H1 (cell line): ENCODE measurements at regions not wholly inside any gene's neighbourhood (a gene's known extent, or its start where the extent isn't known, plus 50 kb on each side); places are given as distances from the start of the nearest gene placed in this dataset.
A peak's percentile ranks its signal among the peaks of the same experiment; 100 is the strongest.

Experiments used
- CTCF ChIA-PET: fragments of 300-600 bp; sonication (Branson Sonifier 250); formaldehyde crosslinking; loops from one replicate; lab custom pipeline; 2021; ENCODE audit not compliant: partially characterized antibody; lab: Charles Lee
- POLR2A ChIA-PET: fragments of 300-600 bp; sonication (Branson Sonifier 250); formaldehyde crosslinking; loops from one replicate; lab custom pipeline; 2021; ENCODE audit warnings: inconsistent platforms; ENCODE audit not compliant: partially characterized antibody; lab: Charles Lee
- DNase-seq, 2 experiments: peaks; one replicate each; pipeline versions ENCODE4 v3.0.0 to v3.0.0-alpha.2; 2010 to 2022; ENCODE audit warnings: low spot score in 2 of 2, low read depth in 1 of 2, mixed read lengths in 1 of 2
- FAIRE-seq: peaks from 2 replicates; lab custom pipeline; 2011; peaks lifted over from hg19 to GRCh38; lab: Jason Lieb, UNC
- H2AFZ ChIP-seq: 2 replicates; pipeline ENCODE4 v1.8.1; 2012; ENCODE audit warnings: low read length, inconsistent platforms
- H2AK5ac ChIP-seq: 2 replicates; pipeline ENCODE4 v1.6.1; 2013; ENCODE audit warnings: low read depth, low read length
- H2BK120ac ChIP-seq: replicated peaks from 2 replicates; pipeline ENCODE3; 2013; ENCODE audit warnings: low read depth, low read length, inconsistent platforms
- H2BK12ac ChIP-seq: 2 replicates; pipeline ENCODE4 v1.6.1; 2013; ENCODE audit warnings: low read depth, low read length
- H2BK15ac ChIP-seq: 2 replicates; pipeline ENCODE4 v1.6.1; 2013; ENCODE audit warnings: low read length
- H2BK20ac ChIP-seq: 2 replicates; pipeline ENCODE4 v1.6.1; 2013; ENCODE audit warnings: low read length
- H2BK5ac ChIP-seq: 2 replicates; pipeline ENCODE4 v1.6.1; 2013; ENCODE audit warnings: low read depth, low read length
- H3K14ac ChIP-seq: 2 replicates; pipeline ENCODE4 v1.6.1; 2013; ENCODE audit warnings: inconsistent platforms; ENCODE audit not compliant: insufficient read length
- H3K18ac ChIP-seq: 2 replicates; pipeline ENCODE4 v1.6.1; 2013; ENCODE audit warnings: low read length; ENCODE audit errors: extremely low read depth
- H3K23ac ChIP-seq: 2 replicates; pipeline ENCODE4 v1.6.1; 2013; ENCODE audit warnings: inconsistent platforms; ENCODE audit not compliant: insufficient read length
- H3K23me2 ChIP-seq: 2 replicates; pipeline ENCODE4 v1.6.1; 2013; ENCODE audit warnings: low read depth, low read length
- H3K27ac ChIP-seq: 2 replicates; pipeline ENCODE4 v1.6.1; 2011; ENCODE audit warnings: low read depth, low read length, inconsistent platforms
- H3K27me3 ChIP-seq, 4 experiments: replicated peaks in 1 of 4; 1 replicate in 1 of 4; 2 replicates in 3 of 4; pipeline versions ENCODE4 v1.6.1 to v1.8.1; 2011 to 2013; ENCODE audit warnings: low read length in 3 of 4, mild to moderate bottlenecking in 3 of 4, inconsistent platforms in 2 of 4, mixed read lengths in 2 of 4, moderate library complexity in 1 of 4; ENCODE audit not compliant: control insufficient read depth in 3 of 4, insufficient read depth in 3 of 4; ENCODE audit errors: extremely low read depth in 1 of 4
- H3K36me3 ChIP-seq, 4 experiments: 2 replicates each; pipeline versions ENCODE4 v1.6.1 to v1.8.1; 2011 to 2013; ENCODE audit warnings: mild to moderate bottlenecking in 4 of 4, low read length in 3 of 4, moderate library complexity in 2 of 4, control low read depth in 1 of 4, inconsistent platforms in 1 of 4; ENCODE audit not compliant: insufficient read depth in 4 of 4, control insufficient read depth in 2 of 4
- H3K4ac ChIP-seq: replicated peaks from 2 replicates; pipeline ENCODE3; 2013; ENCODE audit warnings: low read length, low read depth, mixed read lengths, inconsistent platforms; ENCODE audit not compliant: insufficient read length
- H3K4me1 ChIP-seq, 4 experiments: replicated peaks in 1 of 4; 1 replicate in 1 of 4; 2 replicates in 3 of 4; pipeline versions ENCODE4 v1.6.1 to v1.8.1; 2011 to 2013; ENCODE audit warnings: low read length in 3 of 4, inconsistent platforms in 2 of 4, mixed read lengths in 1 of 4; ENCODE audit not compliant: insufficient read depth in 4 of 4, control insufficient read depth in 3 of 4
- H3K4me2 ChIP-seq, 2 experiments: 2 replicates each; pipeline versions ENCODE4 v1.6.1 to v1.8.1; 2011 to 2013; ENCODE audit warnings: low read depth in 2 of 2, low read length in 2 of 2, control low read depth in 1 of 2, inconsistent platforms in 1 of 2, mild to moderate bottlenecking in 1 of 2; ENCODE audit not compliant: insufficient read depth in 1 of 2
- H3K4me3 ChIP-seq, 4 experiments: fragments of 200-600, 300-600 bp in 1 of 4; sonication (generic), shearing (Covaris generic), sonication (Bioruptor Twin) in 1 of 4; 2 replicates each; pipeline versions ENCODE4 v1.5.1 to v1.8.1; 2011 to 2016; ENCODE audit warnings: low read length in 4 of 4, low read depth in 3 of 4, control low read depth in 2 of 4, inconsistent platforms in 2 of 4, mild to moderate bottlenecking in 2 of 4, mixed read lengths in 1 of 4, moderate library complexity in 1 of 4; ENCODE audit not compliant: insufficient read depth in 2 of 4; ENCODE audit errors: extremely low read depth in 1 of 4
- H3K56ac ChIP-seq: replicated peaks from 2 replicates; pipeline ENCODE3; 2013; ENCODE audit warnings: low read depth, mild to moderate bottlenecking, mixed read lengths, low read length, inconsistent platforms; ENCODE audit not compliant: insufficient read length
- H3K79me1 ChIP-seq: 2 replicates; pipeline ENCODE4 v1.6.1; 2013; ENCODE audit warnings: low read depth, low read length, control low read depth
- H3K79me2 ChIP-seq, 2 experiments: 2 replicates each; pipeline versions ENCODE4 v1.6.1 to v1.8.1; 2012 to 2013; ENCODE audit warnings: low read length in 2 of 2, mild to moderate bottlenecking in 2 of 2, inconsistent platforms in 1 of 2; ENCODE audit not compliant: insufficient read depth in 2 of 2, control insufficient read depth in 1 of 2
- H3K9ac ChIP-seq, 4 experiments: replicated peaks in 1 of 4; 1 replicate in 1 of 4; 2 replicates in 3 of 4; pipeline versions ENCODE4 v1.6.1 to v1.8.1; 2011 to 2013; ENCODE audit warnings: low read depth in 3 of 4, low read length in 3 of 4, control low read depth in 2 of 4, mild to moderate bottlenecking in 2 of 4, moderate library complexity in 2 of 4, inconsistent platforms in 1 of 4; ENCODE audit errors: extremely low read depth in 1 of 4
- H3K9me3 ChIP-seq, 2 experiments: 2 replicates each; pipeline versions ENCODE4 v1.6.1 to v1.8.1; 2012 to 2013; ENCODE audit warnings: mild to moderate bottlenecking in 2 of 2, moderate library complexity in 2 of 2, control low read depth in 1 of 2, inconsistent platforms in 1 of 2, low read depth in 1 of 2, low read length in 1 of 2, mixed read lengths in 1 of 2; ENCODE audit not compliant: insufficient read depth in 2 of 2
- H4K20me1 ChIP-seq, 2 experiments: replicated peaks in 1 of 2; 2 replicates each; pipeline versions ENCODE3 to v1.8.1; 2011 to 2013; ENCODE audit warnings: inconsistent platforms in 2 of 2, low read length in 2 of 2, mild to moderate bottlenecking in 1 of 2; ENCODE audit not compliant: insufficient read depth in 2 of 2, control insufficient read depth in 1 of 2
- H4K5ac ChIP-seq: 2 replicates; pipeline ENCODE4 v1.6.1; 2013; ENCODE audit warnings: low read length, low read depth, mixed read lengths, inconsistent platforms; ENCODE audit not compliant: insufficient read length
- H4K8ac ChIP-seq: 2 replicates; pipeline ENCODE4 v1.8.0; 2013; ENCODE audit warnings: mild to moderate bottlenecking, moderate library complexity, low read length, inconsistent platforms; ENCODE audit not compliant: insufficient read depth; ENCODE audit errors: extremely low read depth
- H4K91ac ChIP-seq: replicated peaks from 2 replicates; pipeline ENCODE3; 2013; ENCODE audit warnings: low read length, mixed read lengths, inconsistent platforms; ENCODE audit not compliant: insufficient read length
- KDM5A ChIP-seq: fragments of 200-600 bp; IDR thresholded peaks from 2 replicates; pipeline ENCODE4 v1.7.1; 2012; ENCODE audit warnings: mild to moderate bottlenecking, low read length, inconsistent platforms, mixed read lengths
- RAD21 ChIP-seq, 2 experiments: IDR thresholded peaks in 1 of 2; conservative IDR thresholded peaks in 1 of 2; 2 replicates each; pipeline ENCODE4 v1.6.1; 2011; ENCODE audit warnings: low read depth in 2 of 2, low read length in 2 of 2, improper control_type of control experiment in 1 of 2, inconsistent platforms in 1 of 2, mild to moderate bottlenecking in 1 of 2, moderate library complexity in 1 of 2
- WGBS, 2 experiments: shearing (Covaris generic) in 1 of 2; methylation state at CpG; one replicate each; pipeline versions ENCODE4 v1.1.6 to v1.1.7; 2013 to 2015; ENCODE audit warnings: low lambda C conversion rate in 2 of 2, mixed read lengths in 2 of 2, inconsistent platforms in 1 of 2, low coverage in 1 of 2, missing lambda C conversion rate in 1 of 2; ENCODE audit not compliant: insufficient replicate concordance in 2 of 2, insufficient coverage in 1 of 2, insufficient read length in 1 of 2; ENCODE audit errors: extremely low coverage in 1 of 2, missing lambda C conversion rate in 1 of 2; 5-methylcytosine and 5-hydroxymethylcytosine counted together

DNA sequence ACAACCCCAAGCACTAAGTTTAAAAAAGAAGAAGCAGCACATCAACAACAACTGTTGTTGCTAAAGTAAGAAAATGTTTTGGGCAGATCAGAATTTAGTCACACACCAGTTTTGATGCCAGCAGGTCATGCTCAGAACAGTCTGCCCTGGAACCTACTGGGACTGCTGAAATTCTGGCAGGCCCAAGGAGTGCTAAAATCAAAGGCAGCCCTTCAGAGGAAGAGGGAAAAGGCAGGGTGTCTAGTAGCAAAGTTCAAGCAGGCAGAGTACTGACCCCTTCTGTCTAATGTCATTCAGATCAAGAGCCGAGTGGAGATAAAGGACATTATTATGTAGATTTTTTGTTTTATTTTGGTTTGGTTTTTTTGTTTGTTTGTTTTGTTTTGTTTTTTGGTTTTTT is 96.6 kb upstream of the LOC128125822 start:
- no peak overlapping the region for H3K23ac ChIP-seq
- H2BK12ac ChIP-seq: no peak overlapping the region
- H3K27me3 ChIP-seq: no peaks in the 10 kb centered on the region
- no peak overlapping the region for H4K91ac ChIP-seq
- 60% methylated on average over 1 of the region's 1 CpG; no CpG with 5 or more reads in 1 of the 2 experiments for WGBS, 2 experiments
- no peak overlapping the region for H2BK20ac ChIP-seq
- H3K18ac ChIP-seq: no peak overlapping the region
- H3K79me2 ChIP-seq: no peaks in the 10 kb centered on the region
- no peak overlapping the region for H2BK5ac ChIP-seq
- no peak overlapping the region for H3K27ac ChIP-seq
- FAIRE-seq: no peak
- no peak overlapping the region for H4K8ac ChIP-seq
- H2AFZ ChIP-seq: 0 out of 2 replicates have a peak overlapping the region, but pooled peaks have one; percentile 30
- no peak overlapping the region for H2BK120ac ChIP-seq
- H3K4me1 ChIP-seq: peaks cover 0 to 4% (median 3%) of the 10 kb centered on the region in 4 experiments; a peak in 2 of 7 replicates
- H3K36me3 ChIP-seq: no peaks in the 10 kb centered on the region
- no peak overlapping the region for H2AK5ac ChIP-seq
- no peak overlapping the region for H3K14ac ChIP-seq
- no peak overlapping the region for H3K9ac ChIP-seq
- H3K23me2 ChIP-seq: no peaks in the 10 kb centered on the region
- H3K9me3 ChIP-seq: no peaks in the 10 kb centered on the region
- H3K4ac ChIP-seq: no peak overlapping the region
- H4K5ac ChIP-seq: no peak overlapping the region
- no peaks in the 10 kb centered on the region for H4K20me1 ChIP-seq
- H3K56ac ChIP-seq: no peak overlapping the region
- no peaks in the 10 kb centered on the region for H3K79me1 ChIP-seq
- TF ChIP-seq KDM5A (no peak), RAD21 (IDR thresholded peaks at IDR 0.05 in 1 of 2, conservative IDR thresholded peaks at IDR 0.05 in 1 of 2; ENCODE audit: low read depth in 2 of 2, low read length in 2 of 2) (peak; percentile 11 to 21; a peak in 3 of 4 replicates)
- H2BK15ac ChIP-seq: no peak overlapping the region
- no peak for DNase-seq
- POLR2A ChIA-PET: no interaction called here
- CTCF ChIA-PET: interaction anchor here (0.8 to 1.3 kb wide), 4 partner anchors 15 to 123 kb away, joined by 3 to 6 read pairs (median 4); no protein-coding TSS in a partner anchor
- no peak overlapping the region for H3K4me3 ChIP-seq
- 0 out of 4 replicates have a peak overlapping the region, but pooled peaks of 1 of the 2 experiments have one; percentile 23 for H3K4me2 ChIP-seq
